Fibroblast of lung (primary cell): ENCODE measurements at regions not wholly inside any gene's neighbourhood (a gene's known extent, or its start where the extent isn't known, plus 50 kb on each side); places are given as distances from the start of the nearest gene placed in this dataset.

Experiments
- EZH2 ChIP-seq: IDR thresholded peaks from 2 replicates; pipeline ENCODE4 v1.5.1; 2012; ENCODE audit warnings: low read length, control low read depth, mild to moderate bottlenecking; ENCODE audit errors: missing control alignments
- TF ChIP-seq, protein P1 (sequence below), 2 donors: IDR thresholded peaks in 1 of 2; conservative IDR thresholded peaks in 1 of 2; 1 replicate in 1 of 2; 2 replicates in 1 of 2; pipeline ENCODE4 v1.5.1; 2011 to 2012; ENCODE audit warnings: low read length in 2 of 2, control low read depth in 1 of 2, inconsistent platforms in 1 of 2, low read depth in 1 of 2, mild to moderate bottlenecking in 1 of 2

DNA sequence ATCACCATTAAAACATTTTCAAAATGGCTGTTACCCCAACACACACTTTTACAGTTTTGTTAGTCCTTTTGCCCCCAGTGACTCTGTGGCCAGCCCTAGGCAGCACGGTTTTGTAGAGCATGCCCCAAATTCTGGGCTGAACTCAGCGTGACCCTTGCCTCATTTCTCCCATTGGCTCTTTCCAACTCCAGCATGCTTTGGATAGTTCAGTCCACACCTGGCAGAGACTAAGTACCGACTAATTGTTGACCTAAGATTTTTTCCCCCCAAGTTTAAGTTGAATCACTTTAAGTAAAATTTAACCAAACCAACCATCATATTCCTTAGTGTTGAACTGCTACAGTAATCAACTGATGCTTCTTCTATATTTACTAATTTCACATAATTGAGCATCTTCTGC is 62.4 kb upstream of the LRRC8B start:
- no peak for TF ChIP-seq EZH2
- TF ChIP-seq, protein P1, sequence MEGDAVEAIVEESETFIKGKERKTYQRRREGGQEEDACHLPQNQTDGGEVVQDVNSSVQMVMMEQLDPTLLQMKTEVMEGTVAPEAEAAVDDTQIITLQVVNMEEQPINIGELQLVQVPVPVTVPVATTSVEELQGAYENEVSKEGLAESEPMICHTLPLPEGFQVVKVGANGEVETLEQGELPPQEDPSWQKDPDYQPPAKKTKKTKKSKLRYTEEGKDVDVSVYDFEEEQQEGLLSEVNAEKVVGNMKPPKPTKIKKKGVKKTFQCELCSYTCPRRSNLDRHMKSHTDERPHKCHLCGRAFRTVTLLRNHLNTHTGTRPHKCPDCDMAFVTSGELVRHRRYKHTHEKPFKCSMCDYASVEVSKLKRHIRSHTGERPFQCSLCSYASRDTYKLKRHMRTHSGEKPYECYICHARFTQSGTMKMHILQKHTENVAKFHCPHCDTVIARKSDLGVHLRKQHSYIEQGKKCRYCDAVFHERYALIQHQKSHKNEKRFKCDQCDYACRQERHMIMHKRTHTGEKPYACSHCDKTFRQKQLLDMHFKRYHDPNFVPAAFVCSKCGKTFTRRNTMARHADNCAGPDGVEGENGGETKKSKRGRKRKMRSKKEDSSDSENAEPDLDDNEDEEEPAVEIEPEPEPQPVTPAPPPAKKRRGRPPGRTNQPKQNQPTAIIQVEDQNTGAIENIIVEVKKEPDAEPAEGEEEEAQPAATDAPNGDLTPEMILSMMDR (conservative IDR thresholded peaks at IDR 0.05 in 1 of 2, IDR thresholded peaks at IDR 0.05 in 1 of 2; ENCODE audit: low read depth in 1 of 2, low read length in 2 of 2): no peak
